Pancreas (tissue), 10 donors: ENCODE measurements at regions not wholly inside any gene's neighbourhood (a gene's known extent, or its start where the extent isn't known, plus 50 kb on each side); places are given as distances from the start of the nearest gene placed in this dataset.

Experiments used
- ATAC-seq, 4 donors: fragments of 200-7000 bp; cut with Tn5 transposase; one replicate each; pipeline versions ENCODE4 v1.8.0 to v1.9.1; 2020; ENCODE audit warnings: mild to moderate bottlenecking in 4 of 4, moderate library complexity in 4 of 4
- DNase-seq, 6 donors: peaks; one replicate each; pipeline ENCODE4 v3.0.0-alpha.2; 2020
- FAIRE-seq: peaks from 2 replicates; lab custom pipeline; 2012; peaks lifted over from hg19 to GRCh38; lab: Jason Lieb, UNC
- H3K27ac ChIP-seq, 4 donors: fragments of 200-600 bp; sonication (generic); 1 replicate in 3 of 4; 2 replicates in 1 of 4; pipeline versions ENCODE4 v1.5.0 to v1.8.0; 2020
- H3K27me3 ChIP-seq, 4 donors: fragments of 200-600 bp; one replicate each; pipeline ENCODE4 v1.8.0; 2021
- H3K36me3 ChIP-seq, 3 donors: fragments of 200-600 bp; sonication (generic) in 1 of 3; one replicate each; pipeline versions ENCODE4 v1.5.0 to v1.8.0; 2020 to 2021
- H3K4me1 ChIP-seq, 3 donors: fragments of 200-600 bp; one replicate each; pipeline ENCODE4 v1.8.0; 2021
- H3K4me3 ChIP-seq, 4 donors: fragments of 200-600 bp; sonication (generic) in 2 of 4; one replicate each; pipeline versions ENCODE4 v1.5.0 to v1.8.0; 2020 to 2021
- H3K9me3 ChIP-seq, 4 donors: fragments of 200-600 bp; one replicate each; pipeline ENCODE4 v1.8.0; 2021
- WGBS, 2 donors: extraction: QIAGEN DNeasy Blood & Tissue Kit; methylation state at CpG; one replicate each; pipeline ENCODE4 v1.1.7; 2013; 5-methylcytosine and 5-hydroxymethylcytosine counted together
- intact Hi-C, 3 donors: fragments of 100-400 bp; cut with DNase I; formaldehyde crosslinking; loops; one replicate each; pipeline versions ENCODE4 v1.11.1 to v1.14.2; 2022
- TF ChIP-seq, protein P1 (sequence below), 4 donors: fragments of 200-600 bp; sonication (generic) in 3 of 4; IDR thresholded peaks; one replicate each; pipeline versions ENCODE4 v1.5.0 to v1.8.0; 2021; ENCODE audit warnings: antibody characterized with exemption in 4 of 4
- donor health status: healthy with polysubstance abuse.
- donor health status: DM: no; HTN: no; CAD: no; lungs with moderate emphysema.
- donor health status: DM: no; HTN: no; CAD: no.
- donor health status: control.
- donor health status: control.
- donor health status: Bipolar disorder and iron deficiency.
- donor health status: DM: yes; HTN: yes; CAD: no.
- donor health status: DM: no; HTN: no; CAD: no.
- donor health status: DM: no; HTN: no; CAD: no.
- donor health status: DM: yes; HTN: yes; CAD: no.

DNA sequence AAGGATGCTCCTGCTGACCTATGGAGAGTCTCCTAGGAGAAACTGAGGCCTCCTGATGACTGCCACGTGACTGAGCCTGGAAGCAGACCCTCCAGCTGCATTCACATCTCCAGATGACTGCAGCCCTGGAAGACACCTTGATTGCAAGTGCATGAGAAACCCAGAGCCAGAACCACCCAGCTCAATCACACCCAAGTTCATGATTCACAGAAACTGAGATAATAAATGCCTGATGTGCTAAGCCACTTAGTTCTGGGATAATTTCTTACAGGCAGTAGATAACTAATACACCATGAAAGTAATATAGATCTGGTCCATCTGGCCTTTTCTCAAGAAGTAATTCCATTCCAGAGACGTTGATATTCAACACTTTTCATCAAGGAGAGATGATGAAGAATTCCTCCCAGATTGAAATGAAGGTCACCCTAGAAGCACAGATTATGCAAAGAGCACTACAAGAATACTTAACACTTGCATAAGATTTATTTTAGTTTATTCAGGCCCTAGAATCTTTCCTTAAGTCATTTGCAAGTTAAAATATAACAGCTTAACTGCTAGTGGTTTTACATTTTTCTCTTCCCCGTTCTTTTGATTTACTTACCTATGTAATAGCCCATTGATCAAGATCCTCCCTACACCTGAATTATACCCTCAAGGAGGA is 208.2 kb upstream of the INHBA start:
- FAIRE-seq (no peak), DNase-seq (no peak), ATAC-seq (no peak)
- Histone ChIP-seq H3K4me3 (no peak overlapping the region), H3K27ac (no peak overlapping the region), H3K36me3 (no peaks in the 10 kb centered on the region), H3K27me3 (no peaks in the 10 kb centered on the region), H3K4me1 (no peaks in the 10 kb centered on the region), H3K9me3 (no peaks in the 10 kb centered on the region)
- TF ChIP-seq, protein P1, sequence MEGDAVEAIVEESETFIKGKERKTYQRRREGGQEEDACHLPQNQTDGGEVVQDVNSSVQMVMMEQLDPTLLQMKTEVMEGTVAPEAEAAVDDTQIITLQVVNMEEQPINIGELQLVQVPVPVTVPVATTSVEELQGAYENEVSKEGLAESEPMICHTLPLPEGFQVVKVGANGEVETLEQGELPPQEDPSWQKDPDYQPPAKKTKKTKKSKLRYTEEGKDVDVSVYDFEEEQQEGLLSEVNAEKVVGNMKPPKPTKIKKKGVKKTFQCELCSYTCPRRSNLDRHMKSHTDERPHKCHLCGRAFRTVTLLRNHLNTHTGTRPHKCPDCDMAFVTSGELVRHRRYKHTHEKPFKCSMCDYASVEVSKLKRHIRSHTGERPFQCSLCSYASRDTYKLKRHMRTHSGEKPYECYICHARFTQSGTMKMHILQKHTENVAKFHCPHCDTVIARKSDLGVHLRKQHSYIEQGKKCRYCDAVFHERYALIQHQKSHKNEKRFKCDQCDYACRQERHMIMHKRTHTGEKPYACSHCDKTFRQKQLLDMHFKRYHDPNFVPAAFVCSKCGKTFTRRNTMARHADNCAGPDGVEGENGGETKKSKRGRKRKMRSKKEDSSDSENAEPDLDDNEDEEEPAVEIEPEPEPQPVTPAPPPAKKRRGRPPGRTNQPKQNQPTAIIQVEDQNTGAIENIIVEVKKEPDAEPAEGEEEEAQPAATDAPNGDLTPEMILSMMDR (IDR thresholded peaks at IDR 0.05): no peak
- intact Hi-C loops: no loop called here
- WGBS, 2 donors: 28 to 33% methylated on average over 3 of the region's 3 CpGs

DNA sequence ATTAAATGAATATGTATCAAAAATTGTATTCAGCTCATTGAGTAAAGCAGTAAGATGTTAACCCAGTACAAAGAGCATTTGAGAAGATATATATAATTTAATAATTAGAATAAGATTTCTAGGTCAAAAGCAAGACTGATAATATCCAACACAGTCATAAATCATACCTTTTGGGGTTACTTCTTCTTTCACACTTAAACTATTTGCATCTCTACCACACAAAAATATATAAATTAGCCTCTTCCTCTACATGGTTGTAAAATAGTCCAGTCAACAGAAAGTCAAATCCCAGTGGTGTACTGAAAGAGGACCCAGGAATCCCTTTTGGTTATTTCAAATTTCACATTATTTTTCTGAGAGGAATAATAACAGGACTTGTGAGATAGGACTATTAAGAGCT is 204.6 kb upstream of the INHBA start:
- Histone ChIP-seq H3K27ac (no peak overlapping the region), H3K4me1 (no peaks in the 10 kb centered on the region), H3K27me3 (no peaks in the 10 kb centered on the region), H3K9me3 (no peaks in the 10 kb centered on the region), H3K36me3 (no peaks in the 10 kb centered on the region), H3K4me3 (no peak overlapping the region)
- intact Hi-C loops: no loop called here
- no peak for DNase-seq
- ATAC-seq: no peak
- FAIRE-seq: no peak
- TF ChIP-seq, protein P1 (IDR thresholded peaks at IDR 0.05): no peak

DNA sequence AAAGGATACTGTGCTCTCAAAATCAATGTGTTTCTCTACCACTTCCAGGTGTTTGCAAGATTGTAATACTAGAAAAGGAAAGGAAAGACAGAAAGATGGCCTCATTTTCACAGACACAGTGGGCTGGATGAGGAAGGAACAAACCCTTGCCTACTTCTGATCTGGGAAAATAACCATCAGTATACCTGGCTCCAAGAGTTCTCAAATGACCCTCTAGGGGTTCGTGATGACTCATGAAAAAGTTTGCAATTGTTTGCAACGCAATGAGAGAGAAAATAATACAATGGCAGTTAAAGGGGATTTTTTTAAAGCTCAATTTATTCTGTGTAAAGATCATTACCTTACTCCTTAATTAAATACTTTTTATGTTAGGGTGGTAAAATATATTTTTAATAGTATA is 197.6 kb upstream of the INHBA start:
- Histone ChIP-seq H3K4me1 (no peaks in the 10 kb centered on the region), H3K4me3 (no peak overlapping the region), H3K27ac (no peak overlapping the region), H3K36me3 (no peaks in the 10 kb centered on the region), H3K9me3 (no peaks in the 10 kb centered on the region), H3K27me3 (no peaks in the 10 kb centered on the region)
- ATAC-seq (no peak), FAIRE-seq (no peak), DNase-seq (no peak)
- 40 to 48% methylated on average over 2 of the region's 2 CpGs for WGBS, 2 donors
- TF ChIP-seq, protein P1 (IDR thresholded peaks at IDR 0.05): no peak
- intact Hi-C loops: no loop called here

DNA sequence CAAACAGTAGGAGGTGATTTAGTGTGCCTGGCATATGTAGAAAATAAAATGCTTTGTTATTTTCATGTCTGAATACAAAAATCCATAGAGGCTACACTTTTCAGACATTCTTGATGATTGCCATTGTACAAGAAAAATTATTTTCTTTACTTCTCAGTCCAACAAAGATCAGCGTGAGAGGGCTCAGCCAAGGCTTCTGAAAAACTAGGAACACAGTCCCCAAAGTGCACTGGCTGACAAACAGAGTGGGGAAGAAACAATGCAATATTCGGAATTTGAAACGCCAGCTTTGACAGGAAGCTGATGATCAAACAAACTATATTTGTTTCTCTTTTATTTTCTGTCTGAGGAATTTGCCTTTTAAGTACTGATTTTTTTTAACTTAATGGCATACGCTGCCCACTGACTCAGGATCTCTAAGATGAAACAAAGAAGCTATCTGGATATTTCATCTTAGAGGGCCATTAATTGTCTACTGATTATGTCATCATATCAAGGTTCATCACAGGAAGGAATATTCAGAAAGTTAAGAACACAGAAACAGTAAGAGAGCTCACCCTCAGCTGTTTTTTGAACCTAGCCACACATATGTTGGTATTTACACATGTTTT is 197.0 kb upstream of the INHBA start:
- no peaks in the 10 kb centered on the region for H3K4me1 ChIP-seq
- no peaks in the 10 kb centered on the region for H3K9me3 ChIP-seq
- intact Hi-C loops: no loop called here
- no peak for DNase-seq
- H3K4me3 ChIP-seq: no peak overlapping the region
- H3K36me3 ChIP-seq: no peaks in the 10 kb centered on the region
- H3K27ac ChIP-seq: no peak overlapping the region
- ATAC-seq: no peak
- H3K27me3 ChIP-seq: no peaks in the 10 kb centered on the region
- FAIRE-seq: no peak
- TF ChIP-seq, protein P1 (IDR thresholded peaks at IDR 0.05): no peak
- WGBS, 2 donors: 31 to 34% methylated on average over 4 of the region's 4 CpGs

DNA sequence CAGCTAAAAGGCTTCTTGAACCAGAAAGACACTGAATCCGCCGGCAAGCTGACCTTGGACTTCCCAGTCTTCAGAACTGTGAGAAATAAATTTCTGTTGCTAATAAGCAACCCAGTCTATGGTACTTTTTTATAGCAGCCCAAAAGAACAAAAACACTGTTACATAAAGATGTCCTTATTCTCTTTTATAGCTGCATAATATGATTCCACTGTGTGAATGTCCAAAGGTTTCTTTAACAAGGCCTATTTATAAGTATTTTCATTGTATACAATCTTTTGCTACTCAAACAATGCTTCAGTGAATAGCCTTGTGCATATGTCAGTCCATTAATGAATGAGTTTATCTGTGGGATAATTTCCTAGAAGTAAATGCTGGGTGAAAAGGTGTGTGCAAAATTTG is 190.8 kb upstream of the INHBA start:
- WGBS, 2 donors: 57 to 72% methylated on average over 2 of the region's 2 CpGs
- Histone ChIP-seq H3K36me3 (no peaks in the 10 kb centered on the region), H3K9me3 (no peaks in the 10 kb centered on the region), H3K27me3 (no peaks in the 10 kb centered on the region), H3K27ac (no peak overlapping the region), H3K4me3 (no peak overlapping the region), H3K4me1 (no peaks in the 10 kb centered on the region)
- no peak for ATAC-seq
- intact Hi-C loops: no loop called here
- TF ChIP-seq, protein P1 (IDR thresholded peaks at IDR 0.05): no peak
- no peak for DNase-seq
- FAIRE-seq: no peak
